Kidney epithelial cell (primary cell): ENCODE measurements at regions not wholly inside any gene's neighbourhood (a gene's known extent, or its start where the extent isn't known, plus 50 kb on each side); places are given as distances from the start of the nearest gene placed in this dataset.

Experiments used
- DNase-seq: peaks from one replicate; pipeline ENCODE4 v3.0.0-alpha.2; 2010; ENCODE audit warnings: low read depth
- H3K27me3 ChIP-seq: 2 replicates; pipeline ENCODE4 v1.6.0; 2011; ENCODE audit warnings: low read length; ENCODE audit not compliant: control insufficient read depth, insufficient read depth
- H3K36me3 ChIP-seq: 2 replicates; pipeline ENCODE4 v1.5.1; 2011; ENCODE audit warnings: low read length; ENCODE audit not compliant: control insufficient read depth, insufficient read depth
- H3K4me3 ChIP-seq: 2 replicates; pipeline ENCODE4 v1.5.1; 2011; ENCODE audit warnings: low read depth, mild to moderate bottlenecking, control low read depth, low read length
- CTCF ChIP-seq: IDR thresholded peaks from 2 replicates; pipeline ENCODE4 v1.5.1; 2011; ENCODE audit warnings: mild to moderate bottlenecking, moderate library complexity, low read length, control low read depth, inconsistent platforms; ENCODE audit not compliant: insufficient read depth, poor library complexity, severe bottlenecking

GRCh38 chr3:64318001-64318400 lies 92.7 kb upstream of the PRICKLE2 start:
- Histone ChIP-seq H3K36me3 (no peaks in the 10 kb centered on the region), H3K27me3 (no peaks in the 10 kb centered on the region), H3K4me3 (no peak overlapping the region)
- TF ChIP-seq CTCF = no peak
- DNase-seq = peak; percentile 66

GRCh38 chr3:64316971-64317370 lies 91.7 kb upstream of the PRICKLE2 start:
- H3K36me3 ChIP-seq = no peaks in the 10 kb centered on the region
- TF ChIP-seq CTCF = no peak
- DNase-seq = no peak
- no peak overlapping the region for H3K4me3 ChIP-seq
- H3K27me3 ChIP-seq = no peaks in the 10 kb centered on the region

GRCh38 chr3:64311424-64312061 lies 86.3 kb upstream of the PRICKLE2 start:
- Histone ChIP-seq H3K36me3 (no peaks in the 10 kb centered on the region), H3K4me3 (no peak overlapping the region), H3K27me3 (no peaks in the 10 kb centered on the region)
- DNase-seq = no peak
- no peak for TF ChIP-seq CTCF

GRCh38 chr3:64308931-64309330 lies 83.7 kb upstream of the PRICKLE2 start:
- TF ChIP-seq CTCF = no peak
- DNase-seq = no peak
- Histone ChIP-seq H3K27me3 (no peaks in the 10 kb centered on the region), H3K36me3 (no peaks in the 10 kb centered on the region), H3K4me3 (no peak overlapping the region)

- TF ChIP-seq CTCF = no peak
- no peak for DNase-seq
- H3K36me3 ChIP-seq = no peaks in the 10 kb centered on the region
Observed at GRCh38 chr3:64306745-64307144, 81.5 kb upstream of the PRICKLE2 start.

GRCh38 chr3:64305731-64306130 lies 80.5 kb upstream of the PRICKLE2 start:
- H3K27me3 ChIP-seq = no peaks in the 10 kb centered on the region
- TF ChIP-seq CTCF = no peak
- no peak overlapping the region for H3K4me3 ChIP-seq
- no peaks in the 10 kb centered on the region for H3K36me3 ChIP-seq
- no peak for DNase-seq

More at GRCh38 chr3:64306745-64307144, 81.5 kb upstream of the PRICKLE2 start:
- H3K27me3 ChIP-seq = no peaks in the 10 kb centered on the region
- H3K4me3 ChIP-seq = no peak overlapping the region
